ENCODE measurements at regions not wholly inside any gene's neighbourhood (a gene's known extent, or its start where the extent isn't known, plus 50 kb on each side); places are given as distances from the start of the nearest gene placed in this dataset.

- H3K27me3 ChIP-seq (replicated peaks), result peaks cover 16% of the 10 kb centered on the region; the same call in 1 of the 2 replicates
- H3K4me3 ChIP-seq, result no peak overlapping the region
- no peak for DNase-seq (ENCODE audit: low read depth in 1 of 2, low spot score in 2 of 2)
- H3K27ac ChIP-seq, result no peak overlapping the region
- no peaks in the 10 kb centered on the region for H3K9me3 ChIP-seq (replicated peaks)
- peaks cover 12% of the 10 kb centered on the region for H3K4me1 ChIP-seq (replicated peaks)
- H3K36me3 ChIP-seq, result no peaks in the 10 kb centered on the region
These were observed 171.8 kb downstream of the DACT1 start for GRCh38 chr14:58809520-58809919.

- Histone ChIP-seq H3K4me3 (no peak overlapping the region), H3K36me3 (no peaks in the 10 kb centered on the region), H3K27ac (no peak overlapping the region), H3K4me1 (replicated peaks) (peaks cover 10% of the 10 kb centered on the region), H3K9me3 (replicated peaks) (no peaks in the 10 kb centered on the region), H3K27me3 (replicated peaks) (peaks cover 11% of the 10 kb centered on the region)
- no peak for DNase-seq (ENCODE audit: low read depth in 1 of 2, low spot score in 2 of 2)
These were observed 174.5 kb downstream of the DACT1 start for GRCh38 chr14:58812050-58812910.

GRCh38 chr14:58813745-58814144 is 176.0 kb downstream of the DACT1 start:
- H3K4me3 ChIP-seq, result no peak overlapping the region
- H3K36me3 ChIP-seq, result no peaks in the 10 kb centered on the region
- no peak for DNase-seq (ENCODE audit: low read depth in 1 of 2, low spot score in 2 of 2)
- H3K9me3 ChIP-seq (replicated peaks), result no peaks in the 10 kb centered on the region
- H3K4me1 ChIP-seq (replicated peaks), result peaks cover 4% of the 10 kb centered on the region
- peaks cover 11% of the 10 kb centered on the region for H3K27me3 ChIP-seq (replicated peaks)
- no peak overlapping the region for H3K27ac ChIP-seq

GRCh38 chr14:58814466-58814865 is 176.7 kb downstream of the DACT1 start:
- H3K36me3 ChIP-seq, result no peaks in the 10 kb centered on the region
- no peak overlapping the region for H3K27ac ChIP-seq
- DNase-seq (ENCODE audit: low read depth in 1 of 2, low spot score in 2 of 2), result no peak
- peaks cover 11% of the 10 kb centered on the region for H3K27me3 ChIP-seq (replicated peaks)
- no peaks in the 10 kb centered on the region for H3K4me1 ChIP-seq (replicated peaks)
- H3K4me3 ChIP-seq, result no peak overlapping the region
- no peaks in the 10 kb centered on the region for H3K9me3 ChIP-seq (replicated peaks)

- Histone ChIP-seq H3K27ac (no peak overlapping the region), H3K4me1 (replicated peaks) (no peaks in the 10 kb centered on the region), H3K36me3 (no peaks in the 10 kb centered on the region), H3K9me3 (replicated peaks) (no peaks in the 10 kb centered on the region), H3K27me3 (replicated peaks) (peaks cover 9% of the 10 kb centered on the region), H3K4me3 (no peak overlapping the region)
- DNase-seq (ENCODE audit: low read depth in 1 of 2, low spot score in 2 of 2), result no peak
These were observed 177.5 kb downstream of the DACT1 start for GRCh38 chr14:58815161-58815701.

GRCh38 chr14:58815794-58816193 is 178.0 kb downstream of the DACT1 start:
- H3K36me3 ChIP-seq, result no peaks in the 10 kb centered on the region
- H3K27me3 ChIP-seq (replicated peaks), result peaks cover 6% of the 10 kb centered on the region
- no peak for DNase-seq (ENCODE audit: low read depth in 1 of 2, low spot score in 2 of 2)
- no peak overlapping the region for H3K4me3 ChIP-seq
- H3K27ac ChIP-seq, result no peak overlapping the region
- no peaks in the 10 kb centered on the region for H3K9me3 ChIP-seq (replicated peaks)
- no peaks in the 10 kb centered on the region for H3K4me1 ChIP-seq (replicated peaks)

GRCh38 chr14:58816416-58817115 is 178.8 kb downstream of the DACT1 start:
- Histone ChIP-seq H3K27me3 (replicated peaks) (peaks cover 6% of the 10 kb centered on the region), H3K4me1 (replicated peaks) (no peaks in the 10 kb centered on the region), H3K27ac (no peak overlapping the region), H3K4me3 (no peak overlapping the region), H3K9me3 (replicated peaks) (no peaks in the 10 kb centered on the region), H3K36me3 (no peaks in the 10 kb centered on the region)
- DNase-seq (ENCODE audit: low read depth in 1 of 2, low spot score in 2 of 2), result no peak

GRCh38 chr14:58817846-58818245 is 180.1 kb downstream of the DACT1 start:
- H3K36me3 ChIP-seq, result no peaks in the 10 kb centered on the region
- H3K4me3 ChIP-seq, result no peak overlapping the region
- no peaks in the 10 kb centered on the region for H3K4me1 ChIP-seq (replicated peaks)
- no peak for DNase-seq (ENCODE audit: low read depth in 1 of 2, low spot score in 2 of 2)
- no peak overlapping the region for H3K27ac ChIP-seq
- peaks cover 6% of the 10 kb centered on the region for H3K27me3 ChIP-seq (replicated peaks)
- H3K9me3 ChIP-seq (replicated peaks), result no peaks in the 10 kb centered on the region

GRCh38 chr14:58820032-58820431 is 182.3 kb downstream of the DACT1 start:
- Histone ChIP-seq H3K4me3 (no peak overlapping the region), H3K9me3 (replicated peaks) (no peaks in the 10 kb centered on the region), H3K4me1 (replicated peaks) (no peaks in the 10 kb centered on the region), H3K36me3 (no peaks in the 10 kb centered on the region), H3K27me3 (replicated peaks) (peaks cover 6% of the 10 kb centered on the region), H3K27ac (no peak overlapping the region)
- DNase-seq (ENCODE audit: low read depth in 1 of 2, low spot score in 2 of 2), result no peak

- no peaks in the 10 kb centered on the region for H3K9me3 ChIP-seq (replicated peaks)
- no peak overlapping the region for H3K4me3 ChIP-seq
- H3K27me3 ChIP-seq (replicated peaks), result peaks cover 2% of the 10 kb centered on the region
- no peak for DNase-seq (ENCODE audit: low read depth in 1 of 2, low spot score in 2 of 2)
- H3K27ac ChIP-seq, result no peak overlapping the region
- H3K4me1 ChIP-seq (replicated peaks), result no peaks in the 10 kb centered on the region
- no peaks in the 10 kb centered on the region for H3K36me3 ChIP-seq
These were observed 183.7 kb downstream of the DACT1 start for GRCh38 chr14:58821421-58821820.

- H3K36me3 ChIP-seq, result no peaks in the 10 kb centered on the region
- no peaks in the 10 kb centered on the region; the same call in 1 of the 2 replicates for H3K27me3 ChIP-seq (replicated peaks)
- H3K4me3 ChIP-seq, result no peak overlapping the region
- no peak overlapping the region for H3K27ac ChIP-seq
- H3K9me3 ChIP-seq (replicated peaks), result 0 out of 2 replicates have a peak, but pooled peaks cover 3% of the 10 kb centered on the region
- no peak for DNase-seq (ENCODE audit: low read depth in 1 of 2, low spot score in 2 of 2)
- H3K4me1 ChIP-seq (replicated peaks), result no peaks in the 10 kb centered on the region
These were observed 185.1 kb downstream of the DACT1 start for GRCh38 chr14:58822856-58823255.

GRCh38 chr14:58823312-58823711 is 185.6 kb downstream of the DACT1 start:
- Histone ChIP-seq H3K9me3 (replicated peaks) (0 out of 2 replicates have a peak, but pooled peaks cover 3% of the 10 kb centered on the region), H3K4me3 (no peak overlapping the region), H3K27me3 (replicated peaks) (no peaks in the 10 kb centered on the region; the same call in 1 of the 2 replicates), H3K27ac (no peak overlapping the region), H3K4me1 (replicated peaks) (no peaks in the 10 kb centered on the region), H3K36me3 (no peaks in the 10 kb centered on the region)
- no peak for DNase-seq (ENCODE audit: low read depth in 1 of 2, low spot score in 2 of 2)

GRCh38 chr14:58824106-58824505 is 186.3 kb downstream of the DACT1 start:
- no peaks in the 10 kb centered on the region for H3K36me3 ChIP-seq
- H3K27me3 ChIP-seq (replicated peaks), result no peaks in the 10 kb centered on the region
- no peak overlapping the region for H3K4me3 ChIP-seq
- 0 out of 2 replicates have a peak, but pooled peaks cover 3% of the 10 kb centered on the region for H3K9me3 ChIP-seq (replicated peaks)
- no peak for DNase-seq (ENCODE audit: low read depth in 1 of 2, low spot score in 2 of 2)
- H3K4me1 ChIP-seq (replicated peaks), result no peaks in the 10 kb centered on the region
- H3K27ac ChIP-seq, result no peak overlapping the region

- DNase-seq (ENCODE audit: low read depth in 1 of 2, low spot score in 2 of 2), result no peak
- 0 out of 2 replicates have a peak, but pooled peaks cover 3% of the 10 kb centered on the region for H3K9me3 ChIP-seq (replicated peaks)
- H3K27me3 ChIP-seq (replicated peaks), result no peaks in the 10 kb centered on the region
- H3K27ac ChIP-seq, result no peak overlapping the region
- H3K36me3 ChIP-seq, result no peaks in the 10 kb centered on the region
- H3K4me3 ChIP-seq, result no peak overlapping the region
- H3K4me1 ChIP-seq (replicated peaks), result no peaks in the 10 kb centered on the region
These were observed 187.0 kb downstream of the DACT1 start for GRCh38 chr14:58824796-58825195.
